ENCODE measurements at regions not wholly inside any gene's neighbourhood (a gene's known extent, or its start where the extent isn't known, plus 50 kb on each side); places are given as distances from the start of the nearest gene placed in this dataset.

GRCh38 chr2:12110074-12110473 lies 363.6 kb downstream of the LPIN1 start:
- Mint-ChIP-seq H3K27ac (no peak overlapping the region), H3K36me3 (ENCODE audit: low read depth) (no peaks in the 10 kb centered on the region), H3K4me1 (ENCODE audit: low read depth) (peaks cover 28% of the 10 kb centered on the region), H3K4me3 (no peak overlapping the region), H3K9me3 (no peaks in the 10 kb centered on the region), H3K27me3 (ENCODE audit: insufficient read depth) (peaks cover 2% of the 10 kb centered on the region)
- TF ChIP-seq CTCF (IDR thresholded peaks at IDR 0.05) = no peak
- DNase-seq = no peak

- Mint-ChIP-seq H3K4me1 (ENCODE audit: low read depth) (peaks cover 26% of the 10 kb centered on the region), H3K36me3 (ENCODE audit: low read depth) (no peaks in the 10 kb centered on the region), H3K27me3 (ENCODE audit: insufficient read depth) (peaks cover 2% of the 10 kb centered on the region), H3K9me3 (no peaks in the 10 kb centered on the region), H3K27ac (no peak overlapping the region), H3K4me3 (no peak overlapping the region)
- no peak for TF ChIP-seq CTCF (IDR thresholded peaks at IDR 0.05)
- DNase-seq = no peak
Observed at GRCh38 chr2:12110481-12110880, 364.0 kb downstream of the LPIN1 start.

- H3K4me1 Mint-ChIP-seq (ENCODE audit: low read depth) = no peaks in the 10 kb centered on the region; the same call in 1 of the 2 replicates
- no peaks in the 10 kb centered on the region for H3K36me3 Mint-ChIP-seq (ENCODE audit: low read depth)
- no peak for DNase-seq
- no peak for TF ChIP-seq CTCF (IDR thresholded peaks at IDR 0.05)
- no peak overlapping the region for H3K4me3 Mint-ChIP-seq
- H3K27ac Mint-ChIP-seq = no peak overlapping the region
- H3K9me3 Mint-ChIP-seq = no peaks in the 10 kb centered on the region
- peaks cover 2% of the 10 kb centered on the region for H3K27me3 Mint-ChIP-seq (ENCODE audit: insufficient read depth)
Observed at GRCh38 chr2:12113412-12113811, 367.0 kb downstream of the LPIN1 start.

GRCh38 chr2:12114816-12115215 lies 368.4 kb downstream of the LPIN1 start:
- no peaks in the 10 kb centered on the region; the same call in 1 of the 2 replicates for H3K4me1 Mint-ChIP-seq (ENCODE audit: low read depth)
- H3K4me3 Mint-ChIP-seq = no peak overlapping the region
- no peaks in the 10 kb centered on the region for H3K9me3 Mint-ChIP-seq
- no peak for DNase-seq
- no peaks in the 10 kb centered on the region for H3K36me3 Mint-ChIP-seq (ENCODE audit: low read depth)
- H3K27me3 Mint-ChIP-seq (ENCODE audit: insufficient read depth) = peaks cover 2% of the 10 kb centered on the region
- TF ChIP-seq CTCF (IDR thresholded peaks at IDR 0.05) = no peak
- no peak overlapping the region for H3K27ac Mint-ChIP-seq

- Mint-ChIP-seq H3K4me1 (ENCODE audit: low read depth) (no peaks in the 10 kb centered on the region), H3K36me3 (ENCODE audit: low read depth) (no peaks in the 10 kb centered on the region), H3K27ac (no peak overlapping the region), H3K9me3 (no peaks in the 10 kb centered on the region), H3K4me3 (no peak overlapping the region), H3K27me3 (ENCODE audit: insufficient read depth) (no peaks in the 10 kb centered on the region; the same call in 1 of the 2 replicates)
- no peak for TF ChIP-seq CTCF (IDR thresholded peaks at IDR 0.05)
- DNase-seq = no peak
Observed at GRCh38 chr2:12116228-12116750, 369.9 kb downstream of the LPIN1 start.

DNA sequence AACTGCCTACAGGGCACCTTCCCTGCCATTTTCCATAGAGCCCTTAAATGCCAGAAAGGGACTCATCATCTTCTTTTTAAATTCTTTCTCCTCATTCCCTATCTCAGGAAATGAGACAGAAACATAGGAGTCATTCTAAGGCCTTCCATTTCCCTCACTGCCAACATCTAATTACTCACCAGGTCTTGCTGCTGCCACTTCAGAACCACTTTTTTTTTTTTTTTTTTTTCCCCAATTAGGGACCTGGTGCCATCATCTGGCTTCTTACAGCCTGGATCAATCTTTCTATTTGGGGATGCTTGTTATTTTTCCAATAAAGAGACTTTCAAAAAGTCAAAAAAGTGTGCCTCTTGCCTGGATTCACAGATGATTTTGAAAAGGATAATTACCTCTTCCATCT lies 373.4 kb downstream of the LPIN1 start:
- no peak for TF ChIP-seq CTCF (IDR thresholded peaks at IDR 0.05)
- Mint-ChIP-seq H3K36me3 (ENCODE audit: low read depth) (no peaks in the 10 kb centered on the region), H3K27me3 (ENCODE audit: insufficient read depth) (no peaks in the 10 kb centered on the region; the same call in 1 of the 2 replicates), H3K27ac (no peak overlapping the region), H3K4me3 (no peak overlapping the region), H3K9me3 (no peaks in the 10 kb centered on the region), H3K4me1 (ENCODE audit: low read depth) (no peaks in the 10 kb centered on the region)
- peak; percentile 60 for DNase-seq

Measured in HFFc6 (cell line).